Stimulated activated CD4-positive, alpha-beta T cell treated with anti-CD3 and anti-CD28 coated beads, TNF-alpha, amount 100 ng/mL, for 24 hours (primary cell): ENCODE measurements at regions not wholly inside any gene's neighbourhood (a gene's known extent, or its start where the extent isn't known, plus 50 kb on each side); places are given as distances from the start of the nearest gene placed in this dataset.
"Not testable (repeated sequence)": the region's sequence is repeated elsewhere in the genome, so short reads cannot be mapped to it uniquely, and the experiment has no call there.

Source experiments
- DNase-seq, 3 experiments: peaks; one replicate each; pipeline ENCODE4 v3.0.0-alpha.2; 2020; ENCODE audit warnings: low read depth in 3 of 3

DNA sequence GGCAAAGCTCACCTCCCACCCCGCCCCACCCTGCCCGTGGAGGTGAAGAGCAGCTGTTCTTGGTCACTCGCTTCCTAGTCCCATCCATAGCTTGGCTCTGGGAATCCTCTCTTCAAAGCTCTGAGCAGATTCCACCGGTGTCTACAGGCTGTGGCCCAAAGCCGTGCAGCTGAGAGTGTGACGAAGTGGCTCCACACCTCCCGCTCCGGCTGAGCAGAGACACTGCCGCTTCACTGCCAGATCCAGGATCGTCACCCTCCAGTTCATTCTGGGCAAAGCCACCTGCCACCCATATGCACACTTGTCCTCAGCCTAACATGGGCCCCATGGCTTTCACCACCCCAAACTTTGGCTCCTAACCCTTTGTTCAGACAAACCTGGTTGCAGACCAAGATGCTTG lies 532.9 kb upstream of the B3GAT1 start:
- DNase-seq: no peak

DNA sequence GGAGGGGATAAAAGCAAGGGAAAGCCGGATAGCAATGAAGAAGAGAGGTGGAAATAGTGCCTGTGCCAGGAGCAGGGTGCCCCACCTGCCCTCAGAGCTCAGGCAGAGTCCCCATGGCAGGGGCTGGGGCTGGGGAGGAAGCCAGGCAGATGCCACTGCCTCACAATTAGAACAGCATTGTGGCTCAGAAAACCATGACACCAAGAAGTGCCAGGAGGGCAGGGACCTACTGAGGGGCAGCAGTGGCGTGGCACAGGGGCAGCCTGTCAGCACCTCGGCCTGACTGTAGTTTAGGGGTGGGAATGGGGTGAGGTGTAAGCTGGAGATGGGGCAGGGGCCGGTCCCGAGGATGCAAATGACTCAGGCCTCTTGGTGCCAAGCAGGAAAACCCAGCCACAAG lies 532.1 kb upstream of the B3GAT1 start:
- no peak for DNase-seq

DNA sequence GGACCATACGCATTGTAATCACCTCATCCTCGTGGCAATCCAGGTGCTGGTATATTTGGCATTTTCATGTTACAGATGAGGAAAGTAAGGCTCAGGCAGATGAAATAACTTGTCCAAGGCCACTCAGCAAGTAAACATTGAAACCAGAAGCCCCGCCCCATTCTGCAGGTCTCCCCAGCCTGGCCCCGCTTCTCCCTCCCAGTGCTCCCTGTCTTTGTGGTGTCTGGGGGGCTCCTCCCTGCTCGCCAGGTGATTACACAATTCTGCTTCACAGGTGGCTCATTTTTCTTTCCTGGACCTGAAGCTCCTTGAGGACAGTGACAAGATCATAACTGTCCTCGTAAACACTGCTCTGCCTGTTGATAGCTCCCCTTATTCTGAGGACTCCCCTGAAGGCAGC lies 531.5 kb upstream of the B3GAT1 start:
- DNase-seq: no peak

DNA sequence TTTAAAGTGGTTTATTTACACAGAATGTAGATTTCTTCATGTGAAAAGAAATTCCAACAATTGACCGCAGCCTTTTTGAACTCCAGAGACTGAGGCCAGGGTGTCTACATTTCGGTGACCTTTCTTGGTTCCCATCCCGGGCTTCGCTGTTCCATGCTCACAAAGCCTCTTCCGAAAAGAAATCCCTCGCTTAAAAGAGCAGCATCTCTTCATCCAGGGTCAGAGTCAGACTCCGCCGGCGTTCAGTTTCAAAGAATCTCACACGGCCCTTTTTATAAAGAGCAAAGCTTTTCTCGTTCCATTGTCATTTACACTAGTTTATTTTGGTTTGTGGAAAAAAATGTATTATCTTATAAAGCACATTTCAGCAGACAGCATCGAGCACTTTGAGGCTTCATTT lies 530.6 kb upstream of the B3GAT1 start:
- no peak for DNase-seq

DNA sequence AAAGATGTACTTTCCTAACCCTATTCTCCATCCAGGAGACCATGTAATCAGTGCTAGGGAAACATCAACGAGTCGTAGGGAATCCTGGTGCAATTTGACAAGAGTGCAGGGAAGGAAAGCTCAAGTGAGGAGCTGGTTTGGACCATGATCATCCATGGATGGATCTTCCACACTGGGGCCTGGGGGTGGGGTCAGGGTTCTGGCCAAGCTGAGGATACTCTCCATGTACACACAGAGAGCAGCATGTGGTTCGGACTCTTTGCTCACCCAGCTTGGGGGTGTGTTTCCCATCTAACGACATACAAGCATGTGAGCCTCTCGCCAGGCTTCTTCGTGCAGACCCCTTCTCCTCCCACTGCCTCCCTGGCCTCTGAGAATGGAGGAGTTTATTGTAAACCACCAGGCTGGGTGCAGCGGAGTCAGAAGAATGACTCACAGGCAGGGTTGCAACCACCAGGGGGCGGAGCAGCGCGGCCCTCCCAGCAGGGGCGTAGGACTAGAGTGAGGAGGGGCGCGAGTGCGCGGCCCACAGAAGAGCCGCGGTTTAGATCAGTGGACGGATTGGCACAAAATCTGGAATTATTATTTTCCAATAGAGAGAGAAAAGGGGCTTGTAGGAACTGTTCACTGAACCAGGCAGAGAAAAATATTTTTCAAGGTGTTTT lies 530.0 kb upstream of the B3GAT1 start:
- not testable (repeated sequence) for DNase-seq

DNA sequence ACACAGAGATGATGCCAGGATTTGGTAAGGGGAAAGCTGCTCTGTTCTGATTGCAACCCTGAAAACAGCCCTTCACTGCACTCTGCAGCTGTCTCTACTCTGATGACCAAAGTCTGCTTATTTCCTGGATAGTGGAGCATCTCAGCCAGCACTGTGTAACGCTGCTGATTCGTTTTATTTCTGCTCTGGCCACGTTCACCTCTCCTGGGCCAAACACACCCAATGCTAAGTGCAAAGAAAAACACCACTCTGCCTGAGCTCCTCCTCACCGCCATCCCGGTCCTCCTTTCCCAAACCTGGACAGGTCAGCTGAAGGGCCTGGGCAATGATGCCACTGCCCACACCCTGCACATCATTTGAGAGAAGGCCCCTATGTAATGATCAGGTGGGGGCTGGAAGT lies 529.3 kb upstream of the B3GAT1 start:
- no peak for DNase-seq

DNA sequence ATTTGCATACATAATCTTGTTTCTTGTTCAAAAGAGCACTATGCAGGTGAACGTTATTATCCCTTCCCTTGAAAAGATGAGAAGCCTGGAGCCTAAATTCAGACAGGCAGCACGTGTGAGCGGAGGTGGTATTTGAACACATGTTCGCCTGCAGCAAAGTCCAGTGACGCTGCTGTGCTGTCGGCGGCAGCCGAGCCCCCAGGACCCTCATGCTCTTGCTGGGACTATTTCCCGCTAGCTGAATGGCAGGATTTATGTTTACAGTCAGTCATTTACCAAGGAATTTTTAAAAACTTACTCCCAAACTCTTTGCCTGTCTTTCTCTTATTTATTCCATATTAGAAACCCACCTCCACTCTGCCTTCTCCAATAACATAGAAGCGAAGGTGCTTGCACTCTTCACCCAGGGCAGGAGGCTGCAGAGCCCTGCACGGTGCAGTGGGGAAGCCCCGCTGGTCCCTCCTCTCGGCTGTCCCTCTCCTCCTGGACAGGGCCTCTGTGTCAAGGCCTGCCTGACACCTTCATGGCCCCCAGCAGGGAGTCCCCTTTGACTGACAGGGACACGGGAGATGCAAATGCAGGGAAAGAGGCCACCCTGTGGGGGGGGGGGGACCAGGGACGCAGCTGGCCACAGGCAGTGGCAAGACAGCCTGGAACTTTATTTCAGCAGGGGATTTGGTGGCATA lies 528.5 kb upstream of the B3GAT1 start:
- DNase-seq: no peak

DNA sequence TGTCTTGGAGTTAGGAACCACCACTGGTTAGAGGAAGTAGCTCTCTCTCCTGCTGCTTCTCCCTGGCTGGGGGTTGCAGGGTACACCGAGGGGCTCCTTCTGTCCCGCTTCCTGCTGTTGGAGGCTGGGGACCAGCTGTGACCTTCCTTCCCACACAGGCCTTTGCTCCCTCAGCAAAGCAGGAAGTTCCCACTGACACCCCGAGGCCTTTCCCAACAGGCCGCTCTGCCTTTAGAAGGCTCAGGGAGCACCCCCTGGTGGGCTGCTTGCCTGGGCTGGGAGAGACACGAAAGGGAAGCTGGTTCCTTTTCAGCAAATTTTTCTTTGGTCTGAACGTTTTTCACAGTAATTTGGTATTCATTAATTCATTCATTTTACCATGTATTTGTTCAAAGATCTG lies 527.9 kb upstream of the B3GAT1 start:
- DNase-seq: no peak

DNA sequence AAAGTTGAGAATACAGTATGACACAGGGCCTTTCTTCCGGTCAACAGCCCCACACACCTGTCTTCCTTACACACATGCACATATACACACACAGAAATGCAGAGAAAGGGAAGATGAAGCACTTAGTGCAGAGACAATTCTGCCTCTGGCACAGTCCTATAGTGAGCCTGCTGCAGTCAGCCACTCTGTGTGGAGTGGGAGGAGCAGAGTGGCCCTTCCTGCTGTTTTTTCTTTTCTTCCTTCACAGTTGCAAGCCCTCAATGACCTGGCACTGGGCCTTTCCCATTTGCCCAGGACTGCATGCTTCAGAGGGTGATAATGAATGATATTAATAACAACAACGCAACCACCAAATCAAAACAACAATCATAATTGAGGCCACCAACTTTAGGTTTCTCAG lies 527.0 kb upstream of the B3GAT1 start:
- DNase-seq: no peak

DNA sequence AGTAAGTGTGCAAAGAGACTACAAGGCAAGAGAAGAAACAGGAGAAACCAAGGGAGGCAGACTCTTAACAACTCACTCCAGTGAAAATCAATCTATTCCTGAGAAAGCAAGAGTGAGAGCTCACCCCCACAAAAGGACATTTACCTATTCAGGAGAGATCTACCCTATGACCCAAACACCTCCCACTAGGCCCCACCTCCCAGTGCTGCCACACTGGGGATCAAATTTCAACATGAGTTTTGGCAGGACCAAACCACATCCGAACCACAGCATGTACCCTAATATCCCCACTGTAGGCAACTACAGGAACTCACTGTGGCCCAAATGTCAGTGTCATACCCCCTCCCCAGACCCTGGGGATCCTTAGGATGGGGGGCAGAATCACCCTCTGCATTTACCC lies 526.2 kb upstream of the B3GAT1 start:
- no peak for DNase-seq

DNA sequence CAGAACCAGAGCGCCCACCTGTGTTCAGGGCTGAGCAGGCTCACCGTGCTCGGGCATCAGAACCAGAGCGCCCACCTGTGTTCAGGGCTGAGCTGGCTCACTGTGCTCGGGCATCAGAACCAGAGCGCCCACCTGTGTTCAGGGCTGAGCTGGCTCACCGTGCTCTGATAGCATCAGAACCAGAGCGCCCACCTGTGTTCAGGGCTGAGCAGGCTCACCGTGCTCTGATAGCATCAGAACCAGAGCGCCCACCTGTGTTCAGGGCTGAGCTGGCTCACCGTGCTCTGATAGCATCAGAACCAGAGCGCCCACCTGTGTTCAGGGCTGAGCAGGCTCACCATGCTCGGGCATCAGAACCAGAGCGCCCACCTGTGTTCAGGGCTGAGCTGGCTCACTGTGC lies 525.2 kb upstream of the B3GAT1 start:
- not testable (repeated sequence) for DNase-seq

DNA sequence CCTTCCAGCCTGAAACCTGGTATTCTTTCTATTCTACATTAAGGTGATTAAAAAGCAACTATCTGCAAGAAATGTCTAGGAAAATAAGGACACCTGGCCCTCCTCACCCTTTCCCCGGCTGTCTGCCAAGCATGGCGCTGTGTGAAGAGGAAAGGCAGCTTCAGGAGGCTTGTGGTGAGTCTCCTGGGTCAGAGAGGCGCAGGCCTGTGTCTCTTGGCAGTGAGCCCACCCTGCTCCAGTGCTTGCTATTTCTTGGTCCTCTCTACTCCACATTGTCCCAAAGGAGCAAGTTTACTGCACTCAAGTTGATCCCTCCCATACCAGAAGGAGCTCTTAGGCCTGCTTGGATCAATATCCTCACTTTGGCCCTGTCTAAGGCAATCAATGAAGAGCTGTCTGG lies 520.7 kb upstream of the B3GAT1 start:
- no peak for DNase-seq

DNA sequence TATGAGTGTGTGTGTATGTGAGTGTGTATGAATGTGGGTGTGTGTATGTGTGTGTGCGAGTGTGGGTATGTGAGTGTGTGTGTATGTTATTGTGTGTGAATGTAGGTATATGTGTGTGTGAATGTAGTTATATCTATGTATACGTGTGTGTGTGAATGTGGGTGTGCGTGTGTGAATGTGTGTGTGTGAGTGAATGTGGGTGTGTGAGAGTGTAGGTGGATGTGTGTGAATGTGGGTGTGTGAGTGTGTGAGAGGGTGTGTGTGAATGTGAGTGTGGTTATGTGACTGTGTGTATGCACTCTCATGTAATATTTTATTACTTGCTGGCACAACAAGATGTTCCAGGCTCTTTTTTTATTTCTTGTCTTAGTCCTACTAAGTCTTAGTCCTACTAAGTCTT lies 513.4 kb upstream of the B3GAT1 start:
- no peak for DNase-seq

DNA sequence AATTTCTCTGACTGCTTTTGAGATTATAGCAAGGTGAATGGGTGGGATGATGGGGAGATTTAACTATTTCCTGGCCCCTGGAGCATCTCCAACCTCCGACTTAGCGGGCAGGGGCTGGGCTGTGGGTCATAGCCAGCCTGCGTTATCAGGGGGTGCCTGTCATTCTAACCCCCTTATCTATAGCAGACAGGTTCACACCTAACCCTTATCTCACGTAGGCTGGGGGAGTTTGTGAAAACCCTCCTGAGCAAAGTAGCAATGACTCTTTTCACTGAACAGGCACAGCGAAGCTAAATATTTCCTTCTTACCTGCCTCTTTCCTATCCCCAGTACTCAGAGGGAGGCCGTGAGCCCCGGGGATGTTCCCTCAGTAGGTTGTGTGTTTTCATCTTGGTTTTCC lies 511.4 kb upstream of the B3GAT1 start:
- no peak for DNase-seq

DNA sequence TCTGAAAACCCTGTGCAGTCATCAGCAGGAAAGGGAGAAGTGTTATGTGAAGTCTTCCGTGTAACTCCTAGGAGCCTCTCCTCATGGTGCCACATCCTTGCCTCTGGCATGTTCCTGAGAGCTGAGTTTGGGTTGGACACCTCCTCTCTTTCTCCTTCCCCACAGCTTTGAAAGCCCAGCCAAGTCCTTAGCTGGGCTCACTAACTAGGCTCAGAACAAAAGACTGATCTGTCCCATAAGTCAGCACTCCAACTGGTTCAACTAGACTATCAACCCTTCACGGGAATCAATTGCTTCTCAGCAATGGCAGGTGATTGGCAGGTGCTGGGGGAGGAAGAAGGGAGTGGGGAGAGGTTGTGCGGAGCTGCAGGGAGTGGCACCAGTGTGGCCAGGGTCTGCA lies 509.9 kb upstream of the B3GAT1 start:
- no peak for DNase-seq

DNA sequence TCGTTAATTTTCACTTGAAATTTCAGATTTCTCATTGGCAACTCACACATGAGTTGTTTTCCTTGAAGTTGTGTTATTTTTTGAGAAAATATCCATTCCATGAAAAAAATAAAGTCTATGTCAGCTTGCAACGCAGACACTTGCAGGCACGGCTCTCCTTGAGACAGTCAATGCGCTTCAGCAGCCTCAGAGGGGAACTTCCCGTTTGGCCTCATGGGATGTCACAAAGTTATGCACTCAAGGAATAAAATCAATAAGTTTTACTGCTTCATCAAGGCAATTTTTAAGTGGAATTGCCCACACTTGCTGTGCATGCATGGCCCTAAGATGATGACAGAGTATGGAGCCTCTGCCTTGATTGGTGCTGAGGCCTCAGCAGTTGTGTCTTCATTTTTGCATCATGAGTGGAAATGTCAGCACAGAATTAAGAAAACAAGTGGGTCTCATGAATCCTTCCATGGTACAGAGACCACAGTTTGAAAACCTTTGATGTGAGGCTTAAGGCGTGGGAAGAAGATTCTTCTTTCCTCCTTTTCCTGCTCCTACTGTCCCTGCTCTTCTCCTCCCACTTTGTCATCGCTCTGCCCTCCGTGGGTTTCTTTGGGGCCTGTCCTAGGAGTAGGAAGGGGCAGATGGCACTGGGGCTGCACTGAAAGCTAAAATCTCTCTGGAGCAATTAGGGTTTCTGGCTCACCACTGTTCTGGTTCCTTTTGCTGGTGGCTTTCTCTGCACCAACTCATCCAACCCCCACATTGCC lies 509.0 kb upstream of the B3GAT1 start:
- no peak for DNase-seq

DNA sequence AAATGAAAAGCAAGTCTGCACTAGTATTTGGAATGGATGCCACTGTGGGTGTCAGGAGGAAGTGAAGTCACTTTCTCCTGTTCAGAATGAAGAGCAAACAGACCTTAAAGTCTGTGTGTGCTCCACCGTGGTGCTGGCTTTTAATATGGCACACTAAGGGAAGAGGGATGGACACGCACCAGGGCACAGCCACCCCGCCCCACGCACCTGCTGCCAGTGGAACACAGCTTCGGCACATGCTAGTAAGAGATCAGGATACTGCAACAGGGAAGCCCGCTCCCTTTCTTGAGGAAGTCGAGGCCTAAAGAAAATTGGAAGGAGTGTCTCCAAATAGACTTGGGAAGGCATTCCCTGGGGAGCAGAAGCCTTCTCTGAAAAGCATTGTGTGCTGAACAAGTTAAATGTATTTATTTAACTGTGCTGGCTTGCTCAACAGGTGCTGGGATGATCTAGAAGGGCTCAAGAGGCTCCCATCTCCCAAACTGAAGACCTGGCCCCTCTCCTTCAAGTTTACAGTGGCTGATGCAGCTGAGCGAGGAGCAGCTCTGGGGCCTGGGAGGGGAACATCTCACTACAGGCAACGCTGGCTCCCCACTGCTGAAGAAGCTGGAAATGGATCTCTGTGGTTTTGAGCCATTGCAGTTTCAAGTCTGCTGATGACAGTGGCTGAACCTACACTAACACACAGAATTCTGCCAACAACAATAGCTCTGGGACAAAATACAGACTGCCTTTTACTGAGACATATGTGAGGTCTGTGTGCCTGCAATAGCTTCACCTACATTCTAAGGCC lies 504.6 kb upstream of the B3GAT1 start:
- DNase-seq: no peak

DNA sequence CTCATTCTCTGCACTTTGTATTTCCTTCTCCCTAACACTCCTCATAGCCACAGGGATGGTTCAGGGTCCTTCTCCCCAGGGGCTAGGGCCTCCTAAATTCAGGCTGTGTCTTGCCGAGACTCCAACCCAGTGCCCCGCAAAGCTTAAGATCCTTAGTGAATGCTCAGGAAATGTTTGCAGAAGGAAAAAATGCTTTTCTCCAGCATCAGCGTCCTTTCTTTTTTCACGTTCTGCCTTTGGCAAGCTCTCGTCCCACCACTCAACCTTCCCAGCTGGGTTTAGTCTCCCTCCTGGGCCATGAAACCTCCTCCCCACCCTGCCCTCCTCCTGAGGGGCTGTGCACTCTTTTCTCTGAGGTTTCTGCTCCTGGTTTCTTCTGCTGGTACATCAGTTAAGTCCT lies 503.8 kb upstream of the B3GAT1 start:
- no peak for DNase-seq

DNA sequence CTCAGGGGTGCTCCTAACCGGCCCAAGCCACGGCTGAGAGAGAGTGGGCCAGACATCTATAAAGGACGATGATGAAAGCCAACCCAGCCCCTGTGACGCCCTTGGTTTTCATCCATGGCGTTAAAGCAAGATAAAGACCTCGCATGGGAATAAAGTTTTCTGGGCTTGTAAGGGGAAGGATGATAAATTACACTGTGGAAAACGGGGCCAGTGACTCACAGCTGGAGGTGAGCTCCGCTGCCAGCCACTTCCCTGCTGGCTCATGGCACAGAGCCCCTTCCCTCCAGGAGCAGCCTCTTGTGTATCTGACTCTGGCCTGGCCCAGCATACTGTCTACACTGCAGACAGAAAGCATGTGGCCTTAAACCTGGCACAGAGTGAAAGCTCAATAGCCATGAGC lies 503.2 kb upstream of the B3GAT1 start:
- no peak for DNase-seq

DNA sequence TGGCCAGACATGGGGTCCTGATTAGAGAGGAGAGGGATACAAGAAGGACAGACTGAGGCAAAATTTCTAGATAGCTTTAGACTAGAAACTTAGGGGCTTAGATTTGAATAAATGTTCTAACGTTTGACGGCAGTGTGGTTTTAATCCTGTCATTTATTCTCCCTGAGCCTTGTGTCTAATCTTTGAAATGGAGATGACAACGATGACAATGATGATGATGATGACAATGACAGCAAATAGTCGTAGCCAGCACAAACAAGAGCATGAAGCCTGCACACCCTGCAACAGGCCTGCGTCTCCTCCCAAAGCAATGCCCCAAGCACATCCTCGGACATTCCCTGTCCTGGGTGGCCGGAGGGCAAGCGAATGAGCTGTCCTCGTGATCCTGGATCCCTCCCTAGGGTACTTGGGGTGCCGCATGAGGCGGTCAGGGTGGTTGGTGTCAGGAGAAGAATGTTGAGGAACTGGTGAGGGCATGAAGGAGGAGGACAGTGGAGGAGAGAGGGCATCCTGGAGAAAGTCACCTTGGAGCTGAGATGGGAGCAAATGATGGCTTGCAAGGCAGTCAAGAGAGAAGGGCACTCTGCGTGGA lies 502.1 kb upstream of the B3GAT1 start:
- no peak for DNase-seq

DNA sequence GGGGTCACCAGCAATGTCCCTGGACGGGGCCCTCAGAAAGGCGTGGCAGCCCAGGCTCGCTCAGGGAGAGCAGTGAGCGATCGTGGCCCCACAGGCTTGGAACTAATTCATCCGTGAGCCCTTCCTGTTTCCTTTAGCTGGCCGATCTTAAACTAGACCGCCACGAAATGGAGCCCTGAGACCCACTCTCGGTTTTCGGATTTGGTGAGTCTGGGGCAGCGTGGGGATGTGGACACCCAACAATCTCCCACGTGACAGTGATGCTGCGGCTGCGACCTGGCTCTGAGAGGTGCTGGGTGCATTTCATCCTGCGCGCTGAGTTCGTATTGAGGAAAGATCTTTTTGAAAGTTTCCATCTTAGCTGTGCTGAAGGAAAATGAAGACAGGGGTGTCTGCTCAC lies 501.3 kb upstream of the B3GAT1 start:
- DNase-seq: no peak
